ENCODE measurements at regions not wholly inside any gene's neighbourhood (a gene's known extent, or its start where the extent isn't known, plus 50 kb on each side); places are given as distances from the start of the nearest gene placed in this dataset.
A peak's percentile ranks its signal among the peaks of the same experiment; 100 is the strongest.

GRCh38 chr10:78981970-78982281, 86.8 kb upstream of the ZMIZ1 start:
- DNase-seq, result no peak

GRCh38 chr10:78982726-78983125, 86.0 kb upstream of the ZMIZ1 start:
- DNase-seq, result no peak

- DNase-seq, result no peak
Observed at GRCh38 chr10:78983608-78984007, 85.2 kb upstream of the ZMIZ1 start.

- DNase-seq, result peak; percentile 70
Observed at GRCh38 chr10:78985973-78986818, 82.6 kb upstream of the ZMIZ1 start.

DNA sequence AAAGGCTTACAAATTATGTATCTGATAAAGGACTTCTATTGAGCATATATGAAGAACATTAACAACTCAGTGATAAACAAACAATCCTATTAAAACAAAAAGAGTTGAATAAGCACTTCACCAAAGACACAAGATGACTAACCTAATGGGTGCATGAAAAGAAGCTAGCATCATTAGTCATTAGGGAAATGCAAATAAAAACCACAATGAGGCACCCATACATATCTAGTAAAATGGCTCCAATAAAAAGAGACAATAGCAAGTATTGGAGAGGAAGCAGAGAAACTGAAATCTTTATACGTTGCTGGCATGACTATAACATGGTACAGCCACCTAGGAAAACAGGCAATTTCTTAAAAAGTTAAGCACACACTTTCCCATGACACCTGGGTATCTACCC, 77.6 kb upstream of the ZMIZ1 start:
- DNase-seq, result peak; percentile 59

- DNase-seq, result no peak
Observed at GRCh38 chr10:78992333-78992732, 76.4 kb upstream of the ZMIZ1 start.

DNA sequence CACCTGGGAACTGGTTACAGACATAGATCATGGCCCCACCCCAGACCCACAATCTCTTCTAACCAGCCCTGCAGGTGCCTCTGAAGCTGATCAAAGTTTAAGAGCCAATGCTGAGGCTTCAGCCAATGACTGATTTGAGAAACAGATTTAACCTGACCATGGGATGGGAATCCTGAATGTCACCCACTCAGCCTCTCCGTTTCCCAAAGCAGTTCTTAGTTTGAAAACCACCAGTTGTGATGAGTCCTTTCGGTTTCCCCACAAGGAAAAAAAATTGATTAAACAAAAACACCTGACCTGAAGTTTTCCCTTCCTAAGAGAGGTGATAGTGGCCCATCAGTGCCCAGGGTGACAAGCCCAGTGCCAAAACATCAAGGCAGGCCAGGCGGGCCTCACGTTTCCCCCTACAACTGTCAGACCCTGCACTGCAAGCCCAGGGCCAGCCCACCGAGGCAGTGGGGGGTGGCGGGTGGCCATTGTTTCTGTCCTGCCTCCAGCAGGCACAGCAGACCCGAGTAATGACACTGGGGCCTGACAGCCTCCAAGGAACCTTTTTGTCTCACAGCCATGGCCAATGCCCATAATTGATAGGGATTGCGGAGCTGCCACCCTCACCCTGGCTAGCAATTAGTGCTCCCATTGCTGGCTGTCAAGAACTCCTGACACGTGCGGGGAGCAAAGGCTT, 75.4 kb upstream of the ZMIZ1 start:
- no peak for DNase-seq

GRCh38 chr10:78995987-78996791, 72.6 kb upstream of the ZMIZ1 start:
- DNase-seq, result no peak

- no peak for DNase-seq
Observed at GRCh38 chr10:78996792-78997129, 72.0 kb upstream of the ZMIZ1 start.

GRCh38 chr10:78997635-78998618, 70.8 kb upstream of the ZMIZ1 start:
- no peak for DNase-seq

DNA sequence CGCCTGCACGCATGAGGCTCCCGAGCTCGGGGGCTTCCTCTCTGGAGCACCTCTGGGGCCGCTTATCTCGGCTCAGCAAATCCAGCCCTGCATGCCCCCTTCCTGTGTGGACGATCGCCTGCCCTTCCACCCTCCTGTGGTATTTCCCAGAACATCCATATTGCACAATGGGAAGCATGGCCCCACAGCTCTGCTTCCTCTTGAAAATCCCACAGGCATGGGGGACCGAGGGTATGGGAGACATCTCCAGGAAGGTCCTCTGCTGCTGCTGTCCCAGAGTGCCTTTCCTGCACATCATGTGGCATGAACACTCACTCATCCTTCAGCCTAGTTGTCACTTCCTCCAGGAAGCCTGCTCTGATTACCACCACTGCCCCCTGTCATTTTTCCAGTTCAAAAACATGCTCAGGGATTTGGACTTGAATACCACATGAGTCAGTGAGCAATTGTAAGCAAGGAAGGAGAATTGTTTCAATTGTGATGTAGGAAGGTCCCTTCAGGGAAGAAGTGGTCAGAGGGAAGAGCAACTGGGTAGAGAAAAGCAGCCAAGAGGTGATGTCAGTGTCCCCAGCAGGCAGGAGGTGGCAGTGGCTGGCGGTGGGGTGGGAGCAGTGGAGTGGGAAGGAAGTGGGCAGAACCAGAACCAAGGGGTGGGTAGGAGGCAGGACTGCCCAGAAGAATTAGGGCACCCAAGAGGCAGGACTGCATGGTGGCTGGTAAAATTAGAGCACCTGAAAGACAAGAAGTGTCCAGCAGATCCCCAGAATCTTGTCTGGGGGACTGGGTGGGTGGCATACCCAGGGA, 67.5 kb upstream of the ZMIZ1 start:
- DNase-seq, result peak; percentile 20

DNA sequence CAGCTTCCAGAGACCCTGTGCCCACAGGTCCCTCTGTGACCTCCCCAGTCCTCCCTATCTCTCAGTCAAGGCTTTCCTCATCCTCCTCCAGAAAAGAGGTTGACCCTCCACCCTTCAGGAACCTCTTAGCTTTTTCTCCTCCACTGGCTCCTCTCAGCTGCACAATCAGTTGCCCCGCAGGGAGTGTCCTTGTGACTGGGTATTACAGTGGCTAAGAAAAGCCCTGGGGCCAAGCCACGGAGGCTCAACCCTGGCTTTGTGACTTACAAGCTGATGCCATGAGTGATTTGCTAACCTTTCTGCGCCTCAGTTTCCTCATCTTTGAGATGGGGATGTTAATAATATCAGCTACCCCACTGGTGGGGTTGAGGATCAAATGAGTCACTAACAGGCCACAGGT, 66.4 kb upstream of the ZMIZ1 start:
- no peak for DNase-seq

- DNase-seq, result no peak
Observed at GRCh38 chr10:79003183-79004100, 65.3 kb upstream of the ZMIZ1 start.

GRCh38 chr10:79004311-79004710, 64.5 kb upstream of the ZMIZ1 start:
- DNase-seq, result no peak

DNA sequence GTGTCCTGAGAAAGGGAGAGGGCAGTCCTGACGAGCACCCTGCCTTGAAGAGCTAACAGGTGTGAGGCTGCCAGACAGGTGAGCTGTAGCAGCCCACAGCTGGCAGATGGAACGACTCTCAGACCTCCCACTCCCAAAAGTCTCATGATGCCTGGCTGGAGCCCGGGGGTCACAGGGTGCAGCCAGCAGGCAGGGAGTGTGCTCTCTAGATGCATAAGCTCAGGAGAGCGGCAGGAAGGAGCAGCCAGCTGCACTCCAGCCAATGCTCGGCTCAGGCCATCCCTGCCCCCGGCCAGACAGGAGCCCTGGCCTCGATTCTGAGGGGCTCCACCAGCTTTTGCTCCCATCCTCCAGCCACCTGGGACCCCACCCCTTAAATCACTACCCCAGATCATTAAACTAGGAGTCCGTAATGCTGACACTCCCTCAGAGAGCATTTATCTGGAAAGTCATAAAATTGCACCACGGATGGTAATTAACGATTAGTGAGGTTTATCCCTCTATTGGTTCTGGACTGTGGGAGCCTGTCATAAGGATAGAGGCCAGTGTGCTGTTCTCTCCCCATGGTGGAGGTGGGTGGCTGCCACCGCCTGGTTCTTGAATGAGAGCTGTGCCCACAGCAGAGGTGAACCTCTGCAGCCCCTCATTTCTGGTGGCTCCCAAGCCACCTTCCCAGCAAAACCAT, 63.5 kb upstream of the ZMIZ1 start:
- no peak for DNase-seq

GRCh38 chr10:79007018-79007417, 61.7 kb upstream of the ZMIZ1 start:
- no peak for DNase-seq

GRCh38 chr10:79007421-79008319, 61.1 kb upstream of the ZMIZ1 start:
- DNase-seq, result no peak

DNA sequence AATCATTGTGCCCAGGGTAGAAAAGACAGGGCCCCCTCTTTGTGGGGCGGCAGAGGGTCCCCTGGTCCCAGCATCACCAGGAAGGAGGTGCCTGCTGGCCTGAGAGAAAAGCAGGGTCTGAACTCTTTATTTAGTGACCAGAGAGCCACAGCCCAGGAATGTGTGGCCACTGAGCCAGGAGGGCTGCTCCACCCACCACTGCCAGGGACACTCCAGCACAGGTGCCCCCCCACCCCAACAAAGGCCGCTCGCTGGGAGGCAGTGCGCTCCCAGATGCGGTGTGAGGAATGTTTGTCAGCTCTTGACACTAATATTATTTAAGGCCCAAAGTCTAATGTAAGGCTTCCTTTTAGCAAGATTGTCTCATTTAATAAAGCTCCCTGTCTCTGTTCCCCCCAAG, 59.6 kb upstream of the ZMIZ1 start:
- no peak for DNase-seq

DNA sequence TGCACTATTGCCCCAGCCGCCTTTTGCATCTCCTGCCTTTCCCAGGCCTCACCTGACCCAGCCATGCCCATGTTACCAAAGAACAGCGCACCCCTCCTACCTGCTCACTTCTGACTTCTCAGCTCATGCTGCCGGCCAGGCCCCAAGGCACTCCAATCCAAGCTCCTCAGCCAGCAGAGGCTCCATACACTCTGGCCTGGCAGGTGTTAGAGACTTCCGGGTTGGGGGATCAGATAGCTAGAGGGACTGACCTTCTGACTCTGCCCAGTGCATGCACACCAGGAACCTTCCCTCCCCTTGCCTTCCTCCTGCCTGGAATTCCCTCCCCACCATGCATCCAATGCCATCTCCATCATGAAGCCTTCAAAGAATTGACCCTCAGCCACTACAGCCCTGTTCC, 56.2 kb upstream of the ZMIZ1 start:
- no peak for DNase-seq
